ENCODE measurements at regions not wholly inside any gene's neighbourhood (a gene's known extent, or its start where the extent isn't known, plus 50 kb on each side); places are given as distances from the start of the nearest gene placed in this dataset.
"Not testable (repeated sequence)": the region's sequence is repeated elsewhere in the genome, so short reads cannot be mapped to it uniquely, and the experiment has no call there.

DNA sequence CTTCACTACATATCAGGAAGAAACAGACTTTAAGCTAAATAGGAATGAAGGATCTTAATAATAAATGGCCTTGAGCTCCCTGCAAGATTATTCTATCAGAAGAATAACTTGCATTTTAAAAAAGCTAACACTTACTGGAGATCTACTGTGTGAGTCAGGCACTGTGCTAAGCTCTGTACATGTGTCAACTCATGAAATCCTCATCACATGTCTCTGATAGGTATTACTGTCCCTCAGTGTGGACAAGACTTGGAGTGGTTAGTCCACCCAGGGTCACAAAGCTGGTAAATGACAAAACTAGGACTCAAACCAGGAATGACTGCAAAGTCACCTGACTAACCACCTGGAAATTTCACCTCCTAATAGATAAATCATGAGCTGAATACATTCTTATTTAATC, 57.1 kb upstream of the KCTD7 start:
- H3K4me1 Mint-ChIP-seq (ENCODE audit: low read depth): peaks cover 32% of the 10 kb centered on the region
- CTCF ChIA-PET: interaction anchor here (1.8 kb wide), 1 partner anchor 14 kb away, joined by 10 read pairs; no protein-coding TSS in a partner anchor
- TF ChIP-seq, protein P1, sequence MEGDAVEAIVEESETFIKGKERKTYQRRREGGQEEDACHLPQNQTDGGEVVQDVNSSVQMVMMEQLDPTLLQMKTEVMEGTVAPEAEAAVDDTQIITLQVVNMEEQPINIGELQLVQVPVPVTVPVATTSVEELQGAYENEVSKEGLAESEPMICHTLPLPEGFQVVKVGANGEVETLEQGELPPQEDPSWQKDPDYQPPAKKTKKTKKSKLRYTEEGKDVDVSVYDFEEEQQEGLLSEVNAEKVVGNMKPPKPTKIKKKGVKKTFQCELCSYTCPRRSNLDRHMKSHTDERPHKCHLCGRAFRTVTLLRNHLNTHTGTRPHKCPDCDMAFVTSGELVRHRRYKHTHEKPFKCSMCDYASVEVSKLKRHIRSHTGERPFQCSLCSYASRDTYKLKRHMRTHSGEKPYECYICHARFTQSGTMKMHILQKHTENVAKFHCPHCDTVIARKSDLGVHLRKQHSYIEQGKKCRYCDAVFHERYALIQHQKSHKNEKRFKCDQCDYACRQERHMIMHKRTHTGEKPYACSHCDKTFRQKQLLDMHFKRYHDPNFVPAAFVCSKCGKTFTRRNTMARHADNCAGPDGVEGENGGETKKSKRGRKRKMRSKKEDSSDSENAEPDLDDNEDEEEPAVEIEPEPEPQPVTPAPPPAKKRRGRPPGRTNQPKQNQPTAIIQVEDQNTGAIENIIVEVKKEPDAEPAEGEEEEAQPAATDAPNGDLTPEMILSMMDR (IDR thresholded peaks at IDR 0.05): no peak
- H3K4me3 Mint-ChIP-seq: no peak overlapping the region
- H3K9me3 Mint-ChIP-seq: no peaks in the 10 kb centered on the region
- no peaks in the 10 kb centered on the region for H3K27me3 Mint-ChIP-seq
- DNase-seq (no peak), ATAC-seq (no peak)
- POLR2A ChIA-PET: interaction anchor here (0.8 kb wide), 1 partner anchor 19 kb away, joined by 3 read pairs; no protein-coding TSS in a partner anchor
- no peak overlapping the region for H3K27ac Mint-ChIP-seq
- peaks cover 60% of the 10 kb centered on the region for H3K36me3 Mint-ChIP-seq (ENCODE audit: low read depth)
- intact Hi-C loops (cut with micrococcal nuclease): no loop called here

DNA sequence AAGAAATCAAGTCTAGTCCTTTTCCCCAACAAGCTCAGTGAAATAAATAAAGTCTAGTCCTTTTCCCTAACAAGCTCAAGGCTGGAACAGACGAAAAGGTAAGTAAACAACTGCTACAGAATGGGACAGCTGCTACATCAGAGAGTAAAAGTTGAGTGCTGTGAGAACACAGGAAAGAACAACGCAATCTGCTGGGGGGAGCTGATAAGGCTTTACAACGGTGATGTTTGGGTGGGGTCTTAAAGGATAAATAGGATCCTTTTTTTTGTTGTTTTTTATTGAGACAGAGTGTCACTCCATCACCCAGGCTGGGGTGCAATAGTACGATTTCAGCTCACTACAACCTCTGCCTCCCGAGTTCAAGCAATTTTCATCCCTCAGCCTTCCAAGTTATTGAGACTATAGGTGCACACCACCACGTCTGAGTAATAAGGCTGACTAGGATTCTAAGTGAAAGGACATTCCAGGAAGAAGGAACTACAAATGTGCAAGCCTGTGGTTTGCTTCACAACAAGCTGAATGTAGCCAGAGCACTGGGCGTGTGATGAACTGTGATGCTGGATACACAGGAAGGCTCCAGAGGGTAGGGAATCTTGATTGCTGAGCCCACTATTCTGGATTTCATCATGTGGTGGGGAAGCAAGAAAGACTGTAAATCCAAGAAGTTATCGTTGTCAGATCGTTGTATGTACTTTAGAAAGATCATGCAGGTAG, 54.7 kb upstream of the KCTD7 start:
- H3K27me3 Mint-ChIP-seq; intact Hi-C loops (cut with micrococcal nuclease); H3K9me3 Mint-ChIP-seq; DNase-seq; ATAC-seq; POLR2A ChIA-PET; H3K27ac Mint-ChIP-seq; H3K4me3 Mint-ChIP-seq: not testable (repeated sequence)
- Mint-ChIP-seq H3K36me3 (ENCODE audit: low read depth) (peaks cover 56% of the 10 kb centered on the region), H3K4me1 (ENCODE audit: low read depth) (peaks cover 48% of the 10 kb centered on the region)
- CTCF ChIA-PET: interaction anchor here (1.0 kb wide), 1 partner anchor 16 kb away, joined by 4 read pairs; no protein-coding TSS in a partner anchor

DNA sequence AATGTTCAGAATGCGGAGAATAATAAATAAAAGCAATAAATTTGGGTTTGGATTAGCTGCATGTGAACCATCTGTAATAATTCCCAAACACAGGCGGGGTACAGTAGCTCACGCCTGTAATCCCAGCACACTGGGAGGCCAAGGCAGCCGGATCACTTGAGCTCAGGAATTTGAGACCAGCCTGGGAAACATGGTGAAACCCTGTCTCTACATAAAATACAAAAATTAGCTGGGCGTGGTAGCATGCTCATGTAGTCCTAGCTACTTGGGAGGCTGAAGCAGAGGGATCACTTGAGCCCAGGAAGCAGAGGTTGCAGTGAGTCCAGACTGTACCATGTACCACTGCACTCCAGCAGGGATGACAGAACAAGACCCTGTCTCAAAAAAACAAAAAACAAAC, 53.9 kb upstream of the KCTD7 start:
- ChIA-PET POLR2A (interaction anchor here (0.6 kb wide), 1 partner anchor 299 kb away, joined by 5 read pairs; no protein-coding TSS in a partner anchor), CTCF (interaction anchor here (1.0 to 1.6 kb wide), 2 partner anchors 16 to 17 kb away, joined by 3 to 4 read pairs; no protein-coding TSS in a partner anchor)
- H3K4me3 Mint-ChIP-seq; H3K27ac Mint-ChIP-seq; H3K27me3 Mint-ChIP-seq; intact Hi-C loops (cut with micrococcal nuclease); DNase-seq; ATAC-seq; H3K9me3 Mint-ChIP-seq: not testable (repeated sequence)
- peaks cover 53% of the 10 kb centered on the region for H3K36me3 Mint-ChIP-seq (ENCODE audit: low read depth)
- H3K4me1 Mint-ChIP-seq (ENCODE audit: low read depth): peaks cover 52% of the 10 kb centered on the region

DNA sequence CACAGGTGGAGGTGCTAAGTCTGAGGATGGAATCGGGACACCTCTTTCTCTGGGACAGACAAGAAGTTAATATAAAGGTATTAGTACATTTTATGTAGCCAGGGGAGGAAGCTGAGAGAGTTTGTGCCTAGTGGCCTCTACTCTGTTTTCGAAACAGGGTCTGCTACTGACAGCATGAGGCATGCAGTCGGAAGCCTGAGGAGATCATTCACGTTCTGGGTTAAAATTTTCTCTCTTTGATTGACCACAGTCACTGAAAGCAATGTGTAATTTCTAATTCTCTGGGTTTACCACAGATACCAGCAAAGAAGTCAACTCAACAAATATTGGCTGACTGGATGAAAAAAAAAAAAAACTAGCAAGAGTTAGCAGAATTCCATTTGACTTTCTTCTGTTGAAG, 53.3 kb upstream of the KCTD7 start:
- H3K36me3 Mint-ChIP-seq (ENCODE audit: low read depth): peaks cover 48% of the 10 kb centered on the region
- peaks cover 54% of the 10 kb centered on the region for H3K4me1 Mint-ChIP-seq (ENCODE audit: low read depth)
- peak overlapping the region; percentile 9 for H3K27ac Mint-ChIP-seq
- H3K27me3 Mint-ChIP-seq: no peaks in the 10 kb centered on the region
- peak; percentile 87 for ATAC-seq
- TF ChIP-seq, protein P1 (IDR thresholded peaks at IDR 0.05): no peak
- H3K9me3 Mint-ChIP-seq: no peaks in the 10 kb centered on the region
- peak; percentile 26 for DNase-seq
- H3K4me3 Mint-ChIP-seq: no peak overlapping the region
- POLR2A ChIA-PET: interaction anchor here (0.6 kb wide), 1 partner anchor 298 kb away, joined by 5 read pairs; no protein-coding TSS in a partner anchor
- CTCF ChIA-PET: interaction anchor here (1.0 to 1.6 kb wide), 2 partner anchors 17 to 18 kb away, joined by 3 to 4 read pairs; no protein-coding TSS in a partner anchor
- intact Hi-C loops (cut with micrococcal nuclease): no loop called here

DNA sequence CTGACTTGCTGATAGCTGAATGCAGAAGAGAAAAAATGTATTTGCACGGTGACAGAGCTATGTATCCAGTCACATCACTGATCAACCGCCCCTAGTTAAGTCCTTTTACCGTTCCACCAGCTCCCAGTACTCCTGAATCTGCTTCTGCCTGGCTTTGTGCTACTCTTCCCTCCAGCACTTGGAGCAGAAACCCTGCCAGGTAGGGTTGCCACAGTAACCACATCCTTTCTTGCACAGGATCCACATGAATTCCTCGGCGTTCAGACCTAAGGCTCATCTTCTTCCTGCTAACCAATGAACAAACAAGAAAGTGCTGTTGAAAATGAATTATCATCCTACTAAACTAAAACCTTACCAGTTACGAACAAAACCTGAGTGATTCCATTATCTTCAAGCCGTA, 52.0 kb upstream of the KCTD7 start:
- POLR2A ChIA-PET: no interaction called here
- H3K4me3 Mint-ChIP-seq: no peak overlapping the region
- DNase-seq (no peak), ATAC-seq (no peak)
- TF ChIP-seq, protein P1 (IDR thresholded peaks at IDR 0.05): no peak
- no peaks in the 10 kb centered on the region for H3K9me3 Mint-ChIP-seq
- intact Hi-C loops (cut with micrococcal nuclease): no loop called here
- H3K36me3 Mint-ChIP-seq (ENCODE audit: low read depth): peaks cover 43% of the 10 kb centered on the region
- H3K4me1 Mint-ChIP-seq (ENCODE audit: low read depth): peaks cover 60% of the 10 kb centered on the region
- H3K27me3 Mint-ChIP-seq: no peaks in the 10 kb centered on the region
- no peak overlapping the region for H3K27ac Mint-ChIP-seq
- CTCF ChIA-PET: interaction anchor here (1.0 kb wide), 1 partner anchor 19 kb away, joined by 4 read pairs; no protein-coding TSS in a partner anchor

Data from activated CD8-positive, alpha-beta T cell treated with anti-CD3 and anti-CD28 coated beads for 36 hours (primary cell).